H54 (cell line): ENCODE measurements at regions not wholly inside any gene's neighbourhood (a gene's known extent, or its start where the extent isn't known, plus 50 kb on each side); places are given as distances from the start of the nearest gene placed in this dataset.
A peak's percentile ranks its signal among the peaks of the same experiment; 100 is the strongest.

Source experiments
- DNase-seq: peaks from one replicate; pipeline ENCODE4 v3.0.0; 2011; ENCODE audit warnings: low spot score, mixed read lengths; ENCODE audit not compliant: insufficient read length
- FAIRE-seq: peaks from 3 replicates; lab custom pipeline; 2011; peaks lifted over from hg19 to GRCh38; lab: Jason Lieb, UNC
- POLR2A ChIP-seq: IDR thresholded peaks from 2 replicates; pipeline ENCODE4 v1.6.1; 2011; ENCODE audit warnings: low read depth, mild to moderate bottlenecking, low read length

DNA sequence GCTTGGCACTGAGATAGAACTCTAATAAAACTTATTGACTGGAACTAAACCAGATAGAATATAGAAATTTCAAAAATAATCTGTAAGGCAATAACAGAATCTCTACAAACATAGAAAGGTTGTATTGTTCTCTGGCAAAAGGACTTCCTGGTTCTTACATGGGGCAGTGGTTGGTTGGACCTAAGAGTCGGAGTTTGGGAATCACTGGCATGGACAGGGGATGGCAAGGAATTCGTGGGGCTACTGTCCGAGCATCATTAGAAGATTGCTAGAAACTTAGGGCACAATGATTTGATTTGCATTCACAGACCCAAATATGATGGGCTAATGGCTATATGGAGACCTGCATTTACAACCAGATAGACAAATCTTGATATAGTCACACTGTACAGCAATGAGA, 103.8 kb upstream of the GOT2 start:
- TF ChIP-seq POLR2A: no peak
- DNase-seq: no peak
- no peak for FAIRE-seq

DNA sequence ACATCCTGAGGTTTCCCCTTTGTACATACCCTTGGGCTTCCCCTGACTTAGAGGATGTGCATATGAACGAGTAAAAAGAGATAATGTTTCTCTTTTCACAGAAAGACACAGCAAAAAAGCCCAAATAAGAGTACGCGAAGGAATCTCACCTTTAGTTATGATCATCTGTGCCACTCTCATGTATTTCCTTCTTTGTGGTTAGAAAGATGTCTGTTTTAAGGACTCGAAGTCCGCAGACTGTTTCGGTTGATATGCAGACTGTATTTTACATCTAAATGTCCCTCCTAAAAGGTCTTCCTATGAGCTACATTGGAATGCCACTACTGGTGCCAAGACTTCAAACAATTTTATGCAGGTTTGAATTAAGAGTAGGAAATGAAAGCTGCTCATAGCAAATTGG, 102.3 kb upstream of the GOT2 start:
- no peak for FAIRE-seq

DNA sequence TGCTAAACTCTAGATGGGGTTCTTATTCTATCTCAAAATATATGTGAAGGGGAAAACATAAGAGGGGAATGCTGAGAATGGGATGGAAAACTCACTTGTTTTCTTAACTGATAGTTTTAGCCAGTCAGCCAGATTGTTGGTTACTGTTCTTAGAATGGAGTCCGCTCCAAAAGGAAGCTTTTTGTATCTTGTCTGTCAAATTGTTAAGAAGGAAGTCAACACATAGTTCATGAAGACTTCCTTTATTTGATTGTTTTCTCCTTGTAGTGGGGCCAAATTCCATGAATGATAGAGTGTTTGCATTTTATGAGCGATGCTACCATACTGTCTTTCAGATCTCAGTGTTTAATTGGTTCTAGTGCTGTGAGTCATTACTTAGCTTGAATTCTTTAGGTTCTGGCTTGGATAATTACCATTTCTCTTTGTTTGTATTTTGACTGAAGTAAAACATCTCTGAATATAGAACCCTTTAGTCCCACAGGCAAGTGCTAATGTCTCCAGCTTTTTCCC, 98.3 kb upstream of the GOT2 start:
- TF ChIP-seq POLR2A: no peak
- DNase-seq (no peak), FAIRE-seq (no peak)

More for the DNA sequence above, 102.3 kb upstream of the GOT2 start:
- no peak for DNase-seq
- no peak for TF ChIP-seq POLR2A

DNA sequence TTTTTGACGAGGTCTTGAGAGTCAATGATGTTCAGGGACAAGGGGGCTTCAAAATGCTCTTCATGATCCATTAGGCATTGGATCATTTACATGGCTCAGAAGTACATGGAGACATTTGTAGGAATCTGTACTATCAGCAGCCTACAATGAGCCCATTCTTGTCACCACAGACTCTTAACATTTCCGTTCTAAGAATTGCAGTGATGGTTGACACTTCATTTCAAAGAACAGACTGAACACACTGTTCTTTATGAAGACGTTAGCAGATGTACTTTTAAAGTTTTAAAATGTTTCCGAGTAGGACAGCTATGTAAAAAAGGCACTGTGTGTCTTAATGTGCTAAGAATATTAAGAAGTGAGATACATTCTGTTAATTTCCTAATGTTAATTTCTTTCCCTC, 97.3 kb upstream of the GOT2 start:
- FAIRE-seq (no peak), DNase-seq (no peak)
- TF ChIP-seq POLR2A: no peak

GRCh38 chr16:58828901-58829545, 94.9 kb upstream of the GOT2 start:
- FAIRE-seq (no peak), DNase-seq (no peak)
- no peak for TF ChIP-seq POLR2A

DNA sequence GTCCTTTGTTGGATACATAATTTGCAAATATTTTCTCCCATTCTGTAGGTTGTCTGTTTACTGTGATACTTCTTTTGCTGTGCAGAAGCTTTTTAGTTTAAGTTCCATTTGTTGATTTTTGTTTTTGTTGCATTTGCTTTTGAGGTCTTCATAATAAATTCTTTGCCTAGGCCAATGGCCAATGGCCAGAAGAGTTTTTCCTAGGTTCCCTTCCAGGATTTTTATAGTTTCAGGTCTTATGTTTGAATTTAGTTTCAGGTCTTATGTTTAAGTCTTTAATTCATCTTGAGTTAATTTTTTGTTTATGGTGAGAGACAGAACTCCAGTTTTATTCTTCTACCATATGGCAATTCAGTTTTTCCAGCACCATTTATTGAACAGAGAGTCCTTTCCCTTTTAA, 90.1 kb upstream of the GOT2 start:
- no peak for FAIRE-seq
- no peak for TF ChIP-seq POLR2A

DNA sequence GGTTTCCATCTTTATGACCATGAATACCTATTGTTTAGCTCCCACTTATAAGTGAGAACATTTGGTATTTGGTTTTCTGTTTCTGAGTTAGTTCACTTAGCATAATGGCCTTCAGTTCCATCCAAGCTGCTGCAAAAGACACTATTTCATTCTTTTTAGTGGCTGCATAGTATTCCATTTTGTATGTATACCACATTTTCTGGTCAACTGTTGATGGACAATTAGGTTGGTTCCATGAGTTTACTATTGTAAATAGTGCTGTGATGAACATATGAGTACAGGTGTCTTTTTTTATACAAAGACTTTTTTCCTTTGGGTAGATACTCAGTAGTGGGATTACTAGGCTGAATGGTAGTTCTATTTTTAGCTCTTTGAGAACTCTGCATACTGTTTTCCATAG, 87.8 kb upstream of the GOT2 start:
- FAIRE-seq (no peak), DNase-seq (no peak)
- TF ChIP-seq POLR2A: no peak

More for the DNA sequence above, 90.1 kb upstream of the GOT2 start:
- no peak for DNase-seq

DNA sequence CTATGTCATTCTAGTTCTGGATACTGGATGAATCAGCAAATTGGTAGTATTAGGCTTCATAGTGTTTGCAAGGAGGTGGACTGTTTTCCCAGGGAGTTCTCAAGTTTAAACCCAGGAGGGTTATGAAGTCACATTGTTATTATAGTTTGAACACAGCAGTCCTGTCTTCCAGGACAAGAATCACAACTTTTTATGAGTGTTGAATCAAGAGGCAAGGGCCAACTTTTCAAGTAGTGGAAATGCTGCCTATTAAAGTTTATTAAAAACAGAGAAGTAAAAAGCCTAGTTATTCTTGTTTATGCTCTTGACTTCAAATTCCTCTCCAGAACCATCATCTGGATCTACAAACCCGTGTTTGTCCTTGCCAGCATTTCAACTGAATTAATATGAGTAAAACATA, 86.3 kb upstream of the GOT2 start:
- TF ChIP-seq POLR2A: no peak
- DNase-seq (no peak), FAIRE-seq (no peak)

- no peak for DNase-seq
- TF ChIP-seq POLR2A: no peak
- no peak for FAIRE-seq
Observed at GRCh38 chr16:58815181-58815888, 81.2 kb upstream of the GOT2 start.

DNA sequence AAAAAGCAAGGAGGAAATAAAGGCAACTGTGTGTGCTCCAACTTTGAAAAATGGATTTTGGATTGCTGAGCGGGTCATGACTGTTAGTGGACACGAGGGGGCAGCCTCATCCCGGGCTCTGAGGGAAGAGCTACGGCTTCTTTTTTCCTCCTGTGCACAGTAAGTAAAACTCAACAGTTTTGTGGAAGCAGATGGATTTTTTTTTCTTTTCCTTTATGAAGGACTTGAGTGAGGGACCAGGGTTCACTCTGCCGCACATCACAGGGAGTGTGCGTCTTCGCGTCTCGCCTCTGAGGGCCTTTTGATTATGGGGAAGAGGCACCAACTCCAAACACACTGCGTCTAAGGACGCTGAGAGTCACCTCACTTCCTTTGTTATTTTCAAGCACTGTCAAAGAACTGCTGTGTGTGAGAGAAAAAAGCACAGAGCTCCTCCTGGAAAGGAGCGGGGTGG, 80.3 kb upstream of the GOT2 start:
- TF ChIP-seq POLR2A: no peak
- DNase-seq (peak; percentile 18), FAIRE-seq (peak; percentile 55)

GRCh38 chr16:58809213-58809612, 75.1 kb upstream of the GOT2 start:
- DNase-seq (no peak), FAIRE-seq (no peak)
- TF ChIP-seq POLR2A: no peak

- no peak for TF ChIP-seq POLR2A
- no peak for DNase-seq
- FAIRE-seq: no peak
Observed at GRCh38 chr16:58807276-58807675, 73.2 kb upstream of the GOT2 start.

GRCh38 chr16:58801838-58802237, 67.7 kb upstream of the GOT2 start:
- DNase-seq (no peak), FAIRE-seq (no peak)
- no peak for TF ChIP-seq POLR2A

DNA sequence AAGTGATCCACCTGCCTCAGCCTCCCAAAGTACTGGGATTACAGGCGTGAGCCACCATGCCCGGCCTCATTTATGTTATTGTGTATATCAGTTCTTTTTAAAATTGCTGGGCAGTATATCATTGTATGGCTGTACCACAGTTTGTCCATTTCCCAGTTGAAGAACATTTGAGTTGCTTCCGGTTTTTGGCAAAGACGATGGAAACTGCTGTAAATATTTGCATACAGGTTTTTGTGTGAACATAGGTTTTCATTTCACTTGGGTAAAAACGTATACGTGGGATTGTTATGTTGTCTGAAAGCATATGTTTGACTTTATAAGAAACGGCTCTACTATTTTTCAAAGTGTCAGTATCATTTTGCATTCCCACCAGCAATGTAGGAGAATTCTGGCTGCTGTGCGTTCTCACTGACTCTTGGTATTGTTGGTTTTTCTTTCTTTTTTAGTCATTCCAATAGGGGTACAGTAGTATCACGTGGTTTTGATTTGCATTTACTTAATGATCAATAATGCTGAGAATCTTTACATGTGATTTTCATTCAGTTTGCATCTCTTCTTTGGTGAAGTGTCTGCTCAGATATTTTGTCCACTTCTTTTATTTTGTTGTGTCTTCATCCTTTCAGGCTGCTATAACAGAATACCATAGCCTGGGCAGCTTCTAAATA, 63.2 kb upstream of the GOT2 start:
- FAIRE-seq (no peak), DNase-seq (no peak)
- no peak for TF ChIP-seq POLR2A
